Left hindlimb (tissue), 1 donor: ENCODE measurements at regions not wholly inside any gene's neighbourhood (a gene's known extent, or its start where the extent isn't known, plus 50 kb on each side); places are given as distances from the start of the nearest gene placed in this dataset.
"Not testable (repeated sequence)": the region's sequence is repeated elsewhere in the genome, so short reads cannot be mapped to it uniquely, and the experiment has no call there.

Experiments used
- DNase-seq: peaks from one replicate; pipeline ENCODE4 v3.0.0-alpha.2; 2018

- no peak for DNase-seq
Observed at GRCh38 chr6:130558131-130558530, 192.3 kb downstream of the TMEM200A start.

- no peak for DNase-seq
Observed at GRCh38 chr6:130559166-130559565, 193.3 kb downstream of the TMEM200A start.

- DNase-seq, result no peak
Observed at GRCh38 chr6:130560231-130560630, 194.4 kb downstream of the TMEM200A start.

- DNase-seq, result not testable (repeated sequence)
Observed at GRCh38 chr6:130561159-130561558, 195.3 kb downstream of the TMEM200A start.

GRCh38 chr6:130565696-130566095 lies 199.9 kb downstream of the TMEM200A start:
- DNase-seq, result no peak

GRCh38 chr6:130574146-130574545 lies 208.3 kb downstream of the TMEM200A start:
- no peak for DNase-seq

- DNase-seq, result no peak
Observed at GRCh38 chr6:130575557-130575956, 209.7 kb downstream of the TMEM200A start.

- DNase-seq, result no peak
Observed at GRCh38 chr6:130575971-130576370, 210.2 kb downstream of the TMEM200A start.

- no peak for DNase-seq
Observed at GRCh38 chr6:130577178-130577919, 211.5 kb downstream of the TMEM200A start.

- DNase-seq, result no peak
Observed at GRCh38 chr6:130578713-130579112, 212.9 kb downstream of the TMEM200A start.

- DNase-seq, result no peak
Observed at GRCh38 chr6:130583268-130583667, 217.5 kb downstream of the TMEM200A start.

GRCh38 chr6:130585587-130585986 lies 219.8 kb downstream of the TMEM200A start:
- no peak for DNase-seq

GRCh38 chr6:130587778-130588520 lies 222.1 kb downstream of the TMEM200A start:
- no peak for DNase-seq

GRCh38 chr6:130593200-130593599 lies 227.4 kb downstream of the TMEM200A start:
- DNase-seq, result no peak

- no peak for DNase-seq
Observed at GRCh38 chr6:130593948-130594347, 228.1 kb downstream of the TMEM200A start.

- DNase-seq, result no peak
Observed at GRCh38 chr6:130598021-130598989, 228.9 kb upstream of the SMLR1 start.

GRCh38 chr6:130600880-130601341 lies 226.3 kb upstream of the SMLR1 start:
- no peak for DNase-seq

GRCh38 chr6:130602151-130602770 lies 224.9 kb upstream of the SMLR1 start:
- no peak for DNase-seq

- DNase-seq, result no peak
Observed at GRCh38 chr6:130603391-130603790, 223.8 kb upstream of the SMLR1 start.

GRCh38 chr6:130604841-130605399 lies 222.3 kb upstream of the SMLR1 start:
- no peak for DNase-seq

GRCh38 chr6:130610303-130610702 lies 216.9 kb upstream of the SMLR1 start:
- no peak for DNase-seq

- no peak for DNase-seq
Observed at GRCh38 chr6:130611366-130611765, 215.8 kb upstream of the SMLR1 start.
